Testis (tissue), 2 donors: ENCODE measurements at regions not wholly inside any gene's neighbourhood (a gene's known extent, or its start where the extent isn't known, plus 50 kb on each side); places are given as distances from the start of the nearest gene placed in this dataset.

ENCODE experiments used
- POLR2A ChIP-seq: fragments of 450-650 bp; IDR thresholded peaks from one replicate; pipeline ENCODE4 v1.6.1; 2017; ENCODE audit warnings: antibody characterized with exemption, mild to moderate bottlenecking, moderate library complexity
- TF ChIP-seq, protein P1 (sequence below), 3 experiments: fragments of 450-650 bp in 2 of 3; fragments of 200-600 bp in 1 of 3; sonication (generic) in 1 of 3; IDR thresholded peaks; one replicate each; pipeline ENCODE4 v1.5.1; 2016 to 2019; ENCODE audit warnings: antibody characterized with exemption in 3 of 3, mild to moderate bottlenecking in 2 of 3, moderate library complexity in 1 of 3

DNA sequence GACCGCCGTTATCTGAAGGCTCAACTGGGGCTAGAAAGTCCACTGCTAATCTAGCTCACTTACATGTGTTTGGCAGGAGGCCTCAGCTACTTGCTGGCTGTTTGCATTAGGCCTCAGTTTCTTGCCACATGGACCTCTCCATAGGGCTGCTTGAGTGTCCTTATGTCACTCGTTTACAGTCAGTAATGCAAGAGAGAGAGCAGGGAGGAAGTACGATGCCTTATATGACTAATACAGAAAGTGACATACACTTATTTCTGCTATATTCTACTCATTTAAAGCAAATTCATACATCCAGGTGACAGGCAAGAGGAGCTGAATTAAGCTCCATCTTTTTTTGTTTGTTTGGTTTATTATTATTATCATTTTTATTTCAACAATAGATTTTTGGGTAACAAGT lies 179.6 kb downstream of the LURAP1L start:
- no peak for TF ChIP-seq POLR2A
- TF ChIP-seq, protein P1, sequence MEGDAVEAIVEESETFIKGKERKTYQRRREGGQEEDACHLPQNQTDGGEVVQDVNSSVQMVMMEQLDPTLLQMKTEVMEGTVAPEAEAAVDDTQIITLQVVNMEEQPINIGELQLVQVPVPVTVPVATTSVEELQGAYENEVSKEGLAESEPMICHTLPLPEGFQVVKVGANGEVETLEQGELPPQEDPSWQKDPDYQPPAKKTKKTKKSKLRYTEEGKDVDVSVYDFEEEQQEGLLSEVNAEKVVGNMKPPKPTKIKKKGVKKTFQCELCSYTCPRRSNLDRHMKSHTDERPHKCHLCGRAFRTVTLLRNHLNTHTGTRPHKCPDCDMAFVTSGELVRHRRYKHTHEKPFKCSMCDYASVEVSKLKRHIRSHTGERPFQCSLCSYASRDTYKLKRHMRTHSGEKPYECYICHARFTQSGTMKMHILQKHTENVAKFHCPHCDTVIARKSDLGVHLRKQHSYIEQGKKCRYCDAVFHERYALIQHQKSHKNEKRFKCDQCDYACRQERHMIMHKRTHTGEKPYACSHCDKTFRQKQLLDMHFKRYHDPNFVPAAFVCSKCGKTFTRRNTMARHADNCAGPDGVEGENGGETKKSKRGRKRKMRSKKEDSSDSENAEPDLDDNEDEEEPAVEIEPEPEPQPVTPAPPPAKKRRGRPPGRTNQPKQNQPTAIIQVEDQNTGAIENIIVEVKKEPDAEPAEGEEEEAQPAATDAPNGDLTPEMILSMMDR (IDR thresholded peaks at IDR 0.05), result no peak
